Thymus (tissue), 11 donors: ENCODE measurements at regions not wholly inside any gene's neighbourhood (a gene's known extent, or its start where the extent isn't known, plus 50 kb on each side); places are given as distances from the start of the nearest gene placed in this dataset.
"Not testable (repeated sequence)": the region's sequence is repeated elsewhere in the genome, so short reads cannot be mapped to it uniquely, and the experiment has no call there.

ENCODE experiments used
- DNase-seq, 9 donors: peaks; one replicate each; pipeline ENCODE4 v3.0.0-alpha.2; 2013; ENCODE audit warnings: low spot score in 9 of 9, low read depth in 6 of 9, missing footprints in 1 of 9
- H3K27ac ChIP-seq, 2 donors: one replicate each; pipeline ENCODE4 v1.5.1; 2013; ENCODE audit warnings: control low read depth in 1 of 2, low read depth in 1 of 2, low read length in 1 of 2, mild to moderate bottlenecking in 1 of 2, moderate library complexity in 1 of 2
- H3K27me3 ChIP-seq, 2 donors: one replicate each; pipeline ENCODE4 v1.5.1; 2013; ENCODE audit warnings: low read length in 1 of 2; ENCODE audit not compliant: control insufficient read depth in 2 of 2, insufficient read depth in 1 of 2
- H3K36me3 ChIP-seq, 2 donors: one replicate each; pipeline ENCODE4 v1.5.1; 2013; ENCODE audit warnings: low read length in 1 of 2, mild to moderate bottlenecking in 1 of 2, moderate library complexity in 1 of 2; ENCODE audit not compliant: control insufficient read depth in 2 of 2, insufficient read depth in 2 of 2
- H3K4me1 ChIP-seq, 2 donors: one replicate each; pipeline ENCODE4 v1.5.1; 2013; ENCODE audit warnings: low read length in 2 of 2; ENCODE audit not compliant: control insufficient read depth in 2 of 2, insufficient read depth in 2 of 2
- H3K4me3 ChIP-seq, 2 donors: one replicate each; pipeline ENCODE4 v1.5.1; 2013; ENCODE audit warnings: low read length in 2 of 2, control low read depth in 1 of 2, mild to moderate bottlenecking in 1 of 2
- H3K9me3 ChIP-seq, 2 donors: one replicate each; pipeline ENCODE4 v1.5.1; 2013; ENCODE audit warnings: low read length in 1 of 2, mild to moderate bottlenecking in 1 of 2; ENCODE audit not compliant: control insufficient read depth in 2 of 2, insufficient read depth in 1 of 2
- WGBS: extraction: QIAGEN DNeasy Blood & Tissue Kit; methylation state at CpG from one replicate; pipeline ENCODE4 v1.1.7; 2013; 5-methylcytosine and 5-hydroxymethylcytosine counted together
- donor health status: healthy.

DNA sequence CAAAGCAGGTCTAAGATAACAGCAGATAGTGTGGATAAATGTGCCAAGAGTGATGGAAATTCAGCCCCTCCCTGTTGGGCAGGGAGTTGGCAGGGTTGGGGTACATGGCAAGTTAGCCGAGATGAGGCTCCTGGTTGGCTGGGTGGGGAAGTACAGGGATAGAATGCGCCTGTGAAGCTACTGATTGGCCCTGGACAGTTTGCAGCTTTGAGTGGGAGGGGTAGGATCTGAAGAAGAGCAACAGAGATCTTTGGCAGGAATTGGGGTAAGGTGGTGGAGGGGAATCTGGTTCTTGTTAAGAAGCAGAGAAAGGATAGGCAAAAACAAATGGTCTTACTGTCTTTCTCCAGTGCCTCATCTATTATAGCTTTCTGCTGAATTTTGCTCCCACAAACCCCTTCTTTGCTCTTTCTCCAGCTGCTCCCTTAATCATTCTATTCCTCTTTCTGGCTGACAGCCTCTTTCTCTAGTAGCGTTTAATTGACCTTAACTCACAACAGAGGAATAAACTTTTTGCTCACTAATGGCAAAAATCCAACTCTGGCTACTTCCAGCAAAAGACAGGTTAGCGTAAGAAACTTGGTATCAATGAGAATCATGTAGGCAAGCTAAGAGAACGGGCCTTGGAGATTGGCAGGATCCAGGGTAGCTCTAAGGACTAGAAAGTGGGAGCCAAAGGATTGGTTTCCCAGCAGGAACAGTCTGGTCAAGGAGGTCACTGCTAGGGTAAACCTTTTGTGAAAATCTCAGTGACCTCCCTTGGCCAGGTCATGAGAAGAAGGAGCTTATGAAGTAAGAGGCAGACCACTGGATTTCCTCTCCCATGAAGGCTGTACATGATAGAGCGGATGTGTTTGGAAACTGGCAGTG is 86.3 kb upstream of the CARMIL1 start:
- H3K4me1 ChIP-seq: no peaks in the 10 kb centered on the region
- no peaks in the 10 kb centered on the region for H3K9me3 ChIP-seq
- peak overlapping the region in 1 of 2 donors; percentile 36 for H3K27ac ChIP-seq
- no peaks in the 10 kb centered on the region for H3K36me3 ChIP-seq
- 92% methylated on average over 6 of the region's 6 CpGs for WGBS
- no peak overlapping the region for H3K4me3 ChIP-seq
- DNase-seq: no peak
- H3K27me3 ChIP-seq: no peaks in the 10 kb centered on the region

GRCh38 chr6:25193460-25194171 is 85.6 kb upstream of the CARMIL1 start:
- Histone ChIP-seq H3K4me1 (no peaks in the 10 kb centered on the region), H3K27ac (peak overlapping the region in 1 of 2 donors; percentile 31)
- WGBS: 87% methylated on average over 6 of the region's 6 CpGs

GRCh38 chr6:25194172-25194678 is 84.9 kb upstream of the CARMIL1 start:
- WGBS: 94% methylated on average over 8 of the region's 8 CpGs
- Histone ChIP-seq H3K4me1 (no peaks in the 10 kb centered on the region), H3K27ac (no peak overlapping the region)

More at GRCh38 chr6:25193460-25194171, 85.6 kb upstream of the CARMIL1 start:
- Histone ChIP-seq H3K4me3 (no peak overlapping the region), H3K9me3 (no peaks in the 10 kb centered on the region), H3K27me3 (no peaks in the 10 kb centered on the region), H3K36me3 (no peaks in the 10 kb centered on the region)
- DNase-seq: no peak

DNA sequence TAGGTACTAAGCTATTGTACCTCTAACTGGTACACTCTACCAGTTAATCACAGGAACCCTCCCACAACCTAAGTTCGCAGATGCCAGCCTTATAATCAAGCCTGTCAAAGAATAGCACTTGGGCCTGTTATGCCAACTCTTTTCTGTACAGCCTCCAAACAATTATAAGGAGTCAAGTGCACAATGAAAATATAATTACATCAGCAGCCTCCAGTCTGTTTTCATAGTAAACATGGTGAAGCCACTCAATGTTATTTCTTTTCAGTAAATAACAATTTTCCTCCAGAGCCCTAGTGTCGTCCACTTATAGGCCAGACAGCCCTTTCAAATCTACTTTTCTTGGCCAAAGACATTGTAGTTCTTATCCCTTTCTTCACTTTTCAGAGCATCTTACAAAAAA is 82.7 kb upstream of the CARMIL1 start:
- Histone ChIP-seq H3K4me1 (no peaks in the 10 kb centered on the region), H3K36me3 (no peaks in the 10 kb centered on the region), H3K27me3 (no peaks in the 10 kb centered on the region), H3K9me3 (no peaks in the 10 kb centered on the region), H3K27ac (no peak overlapping the region), H3K4me3 (no peak overlapping the region)
- 99% methylated on average over 2 of the region's 2 CpGs for WGBS
- DNase-seq: no peak

More at GRCh38 chr6:25194172-25194678, 84.9 kb upstream of the CARMIL1 start:
- no peak overlapping the region for H3K4me3 ChIP-seq
- H3K36me3 ChIP-seq: no peaks in the 10 kb centered on the region
- DNase-seq: no peak
- no peaks in the 10 kb centered on the region for H3K27me3 ChIP-seq
- no peaks in the 10 kb centered on the region for H3K9me3 ChIP-seq

GRCh38 chr6:25197111-25197510 is 82.1 kb upstream of the CARMIL1 start:
- Histone ChIP-seq H3K9me3 (no peaks in the 10 kb centered on the region), H3K27me3 (no peaks in the 10 kb centered on the region)
- no peak for DNase-seq

GRCh38 chr6:25199544-25199943 is 79.6 kb upstream of the CARMIL1 start:
- Histone ChIP-seq H3K4me3 (no peak overlapping the region), H3K27me3 (no peaks in the 10 kb centered on the region), H3K4me1 (no peaks in the 10 kb centered on the region), H3K9me3 (no peaks in the 10 kb centered on the region), H3K36me3 (no peaks in the 10 kb centered on the region), H3K27ac (no peak overlapping the region)
- no peak for DNase-seq
- WGBS: 100% methylated on average over 2 of the region's 2 CpGs

More at GRCh38 chr6:25197111-25197510, 82.1 kb upstream of the CARMIL1 start:
- Histone ChIP-seq H3K36me3 (no peaks in the 10 kb centered on the region), H3K4me3 (no peak overlapping the region), H3K27ac (no peak overlapping the region), H3K4me1 (no peaks in the 10 kb centered on the region)
- WGBS: 98% methylated on average over 3 of the region's 3 CpGs

- DNase-seq: no peak
- no peaks in the 10 kb centered on the region for H3K4me1 ChIP-seq
- H3K4me3 ChIP-seq: no peak overlapping the region
- H3K9me3 ChIP-seq: no peaks in the 10 kb centered on the region
- no peak overlapping the region for H3K27ac ChIP-seq
- no peaks in the 10 kb centered on the region for H3K27me3 ChIP-seq
- H3K36me3 ChIP-seq: no peaks in the 10 kb centered on the region
These were observed 76.7 kb upstream of the CARMIL1 start for GRCh38 chr6:25202504-25202903.

DNA sequence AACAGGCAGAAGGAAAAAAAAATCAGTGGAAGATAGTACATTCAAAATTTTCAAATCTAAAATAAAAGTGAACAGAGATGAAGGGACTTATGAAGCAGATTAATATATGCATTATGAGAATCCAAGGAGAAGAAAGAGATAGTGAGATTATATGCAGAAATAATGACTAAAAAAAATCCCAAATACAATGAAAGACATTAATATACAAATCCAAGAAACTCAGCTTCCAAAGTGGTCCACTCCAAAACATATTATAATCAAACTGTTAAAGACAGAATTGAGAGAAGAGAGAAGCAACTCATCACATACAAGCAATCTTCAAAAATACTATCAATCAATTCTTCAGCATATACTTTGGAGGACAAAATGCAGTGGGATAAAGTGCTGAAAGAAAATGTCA is 73.5 kb upstream of the CARMIL1 start:
- Histone ChIP-seq H3K9me3 (no peaks in the 10 kb centered on the region), H3K4me1 (no peaks in the 10 kb centered on the region), H3K4me3 (no peak overlapping the region), H3K27ac (no peak overlapping the region), H3K27me3 (no peaks in the 10 kb centered on the region), H3K36me3 (no peaks in the 10 kb centered on the region)
- no peak for DNase-seq

DNA sequence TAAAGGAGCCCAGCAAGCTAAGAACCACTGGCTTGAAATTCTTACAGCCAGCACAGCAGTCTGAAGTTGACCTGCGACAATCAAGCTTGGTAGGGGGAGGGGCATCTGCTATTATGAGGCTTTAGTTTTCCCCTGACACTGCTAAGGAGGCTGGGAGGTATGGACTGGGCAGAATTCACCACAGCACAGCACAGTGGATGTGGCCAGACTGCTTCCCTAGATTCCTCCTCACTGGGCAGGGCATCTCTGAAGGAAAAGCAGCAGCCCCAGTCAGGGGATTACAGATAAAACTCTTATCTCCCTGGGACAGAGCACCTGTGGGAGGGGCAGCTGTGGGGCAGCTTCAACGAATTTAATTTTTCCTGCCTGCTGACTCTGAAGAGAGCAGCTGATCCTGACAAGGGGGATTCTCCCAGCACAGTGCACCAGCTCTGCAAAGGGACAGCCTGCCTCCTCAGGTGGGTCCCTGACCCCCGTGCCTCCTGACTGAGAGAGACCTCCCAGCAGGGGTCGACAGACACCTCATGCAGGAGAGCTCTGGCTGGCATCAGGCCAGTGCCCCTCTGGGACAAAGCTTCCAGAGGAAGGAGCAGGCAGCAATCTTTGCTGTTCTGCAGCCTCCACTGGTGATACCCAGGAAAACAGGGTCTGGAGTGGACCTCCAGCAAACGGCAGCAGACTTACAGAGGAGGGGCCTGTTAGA is 71.6 kb upstream of the CARMIL1 start:
- H3K27ac ChIP-seq, H3K36me3 ChIP-seq, H3K9me3 ChIP-seq, H3K4me1 ChIP-seq, DNase-seq, H3K27me3 ChIP-seq, H3K4me3 ChIP-seq: not testable (repeated sequence)
- 67% methylated on average over 5 of the region's 5 CpGs for WGBS
